ENCODE measurements at regions not wholly inside any gene's neighbourhood (a gene's known extent, or its start where the extent isn't known, plus 50 kb on each side); places are given as distances from the start of the nearest gene placed in this dataset.

- no peak overlapping the region for H3K4me3 ChIP-seq (ENCODE audit: low read depth, low read length, poor library complexity, severe bottlenecking)
- intact Hi-C loops (cut with micrococcal nuclease; ENCODE audit: unreplicated experiment) = no loop called here
- H3K4me1 ChIP-seq (ENCODE audit: insufficient read depth, low read length, poor library complexity, severe bottlenecking) = no peaks in the 10 kb centered on the region
- POLR2A ChIA-PET = no interaction called here
- no peak for TF ChIP-seq CTCF (conservative IDR thresholded peaks at IDR 0.05; ENCODE audit: low read length)
- no peak for TF ChIP-seq EZH2phosphoT487 (IDR thresholded peaks at IDR 0.05; ENCODE audit: borderline replicate concordance, low read depth, low read length)
- BruUV-seq (replicated peaks) = no TSS peak
- H3K9me2 ChIP-seq (ENCODE audit: insufficient read depth, low read length) = no peaks in the 10 kb centered on the region
- H3K79me2 ChIP-seq (ENCODE audit: insufficient read depth, low read depth, low read length) = no peaks in the 10 kb centered on the region
- H2AFZ ChIP-seq (ENCODE audit: low read length) = no peak overlapping the region
- no peaks in the 10 kb centered on the region for H3K36me3 ChIP-seq (ENCODE audit: insufficient read depth, low read length)
- H3K9me3 ChIP-seq (ENCODE audit: low read length) = no peaks in the 10 kb centered on the region
- no peaks in the 10 kb centered on the region for H4K20me1 ChIP-seq (ENCODE audit: insufficient read depth, low read length)
- no peak for DNase-seq (ENCODE audit: low spot score)
- H3K27ac ChIP-seq (ENCODE audit: low read depth, low read length, poor library complexity, severe bottlenecking) = no peak overlapping the region
- CTCF ChIA-PET (ENCODE audit: unreplicated experiment) = no interaction called here
- H3K4me2 ChIP-seq (ENCODE audit: low read length) = no peak overlapping the region
Measured at GRCh38 chr3:10717756-10718155, 98.3 kb upstream of the SLC6A11 start.

- intact Hi-C loops (cut with micrococcal nuclease; ENCODE audit: unreplicated experiment) = no loop called here
- no TSS peak for BruUV-seq (replicated peaks)
- CTCF ChIA-PET (ENCODE audit: unreplicated experiment) = no interaction called here
Measured at GRCh38 chr3:10721101-10721500, 94.9 kb upstream of the SLC6A11 start.

GRCh38 chr3:10722911-10723310 is 93.1 kb upstream of the SLC6A11 start:
- no peaks in the 10 kb centered on the region for H3K9me3 ChIP-seq (ENCODE audit: low read length)
- TF ChIP-seq CTCF (conservative IDR thresholded peaks at IDR 0.05; ENCODE audit: low read length) = no peak
- no peak for TF ChIP-seq EZH2phosphoT487 (IDR thresholded peaks at IDR 0.05; ENCODE audit: borderline replicate concordance, low read depth, low read length)
- no peak overlapping the region for H3K27ac ChIP-seq (ENCODE audit: low read depth, low read length, poor library complexity, severe bottlenecking)
- no TSS peak for BruUV-seq (replicated peaks)
- ChIA-PET CTCF (ENCODE audit: unreplicated experiment) (no interaction called here), POLR2A (no interaction called here)
- no peak overlapping the region for H3K4me2 ChIP-seq (ENCODE audit: low read length)
- H3K4me3 ChIP-seq (ENCODE audit: low read depth, low read length, poor library complexity, severe bottlenecking) = no peak overlapping the region
- H2AFZ ChIP-seq (ENCODE audit: low read length) = no peak overlapping the region
- no peaks in the 10 kb centered on the region for H3K9me2 ChIP-seq (ENCODE audit: insufficient read depth, low read length)
- H3K4me1 ChIP-seq (ENCODE audit: insufficient read depth, low read length, poor library complexity, severe bottlenecking) = no peaks in the 10 kb centered on the region
- DNase-seq (ENCODE audit: low spot score) = no peak
- no peaks in the 10 kb centered on the region for H3K79me2 ChIP-seq (ENCODE audit: insufficient read depth, low read depth, low read length)
- H3K36me3 ChIP-seq (ENCODE audit: insufficient read depth, low read length) = no peaks in the 10 kb centered on the region
- intact Hi-C loops (cut with micrococcal nuclease; ENCODE audit: unreplicated experiment) = no loop called here
- no peaks in the 10 kb centered on the region for H4K20me1 ChIP-seq (ENCODE audit: insufficient read depth, low read length)

More at GRCh38 chr3:10721101-10721500, 94.9 kb upstream of the SLC6A11 start:
- Histone ChIP-seq H3K4me1 (ENCODE audit: insufficient read depth, low read length, poor library complexity, severe bottlenecking) (no peaks in the 10 kb centered on the region), H3K9me3 (ENCODE audit: low read length) (no peaks in the 10 kb centered on the region), H3K4me3 (ENCODE audit: low read depth, low read length, poor library complexity, severe bottlenecking) (no peak overlapping the region), H2AFZ (ENCODE audit: low read length) (no peak overlapping the region), H4K20me1 (ENCODE audit: insufficient read depth, low read length) (no peaks in the 10 kb centered on the region), H3K79me2 (ENCODE audit: insufficient read depth, low read depth, low read length) (no peaks in the 10 kb centered on the region), H3K36me3 (ENCODE audit: insufficient read depth, low read length) (no peaks in the 10 kb centered on the region), H3K9me2 (ENCODE audit: insufficient read depth, low read length) (no peaks in the 10 kb centered on the region), H3K27ac (ENCODE audit: low read depth, low read length, poor library complexity, severe bottlenecking) (no peak overlapping the region), H3K4me2 (ENCODE audit: low read length) (no peak overlapping the region)
- POLR2A ChIA-PET = no interaction called here
- no peak for TF ChIP-seq CTCF (conservative IDR thresholded peaks at IDR 0.05; ENCODE audit: low read length)
- TF ChIP-seq EZH2phosphoT487 (IDR thresholded peaks at IDR 0.05; ENCODE audit: borderline replicate concordance, low read depth, low read length) = no peak
- DNase-seq (ENCODE audit: low spot score) = no peak

Data from OCI-LY7 (cell line).